HG02763 (cell line): ENCODE measurements at regions not wholly inside any gene's neighbourhood (a gene's known extent, or its start where the extent isn't known, plus 50 kb on each side); places are given as distances from the start of the nearest gene placed in this dataset.

ENCODE experiments used
- ATAC-seq: cut with Tn5 transposase; IDR thresholded peaks from one replicate; pipeline ENCODE4 v1.9.1; 2021; ENCODE audit warnings: mild to moderate bottlenecking, moderate library complexity; ENCODE audit not compliant: unreplicated experiment

DNA sequence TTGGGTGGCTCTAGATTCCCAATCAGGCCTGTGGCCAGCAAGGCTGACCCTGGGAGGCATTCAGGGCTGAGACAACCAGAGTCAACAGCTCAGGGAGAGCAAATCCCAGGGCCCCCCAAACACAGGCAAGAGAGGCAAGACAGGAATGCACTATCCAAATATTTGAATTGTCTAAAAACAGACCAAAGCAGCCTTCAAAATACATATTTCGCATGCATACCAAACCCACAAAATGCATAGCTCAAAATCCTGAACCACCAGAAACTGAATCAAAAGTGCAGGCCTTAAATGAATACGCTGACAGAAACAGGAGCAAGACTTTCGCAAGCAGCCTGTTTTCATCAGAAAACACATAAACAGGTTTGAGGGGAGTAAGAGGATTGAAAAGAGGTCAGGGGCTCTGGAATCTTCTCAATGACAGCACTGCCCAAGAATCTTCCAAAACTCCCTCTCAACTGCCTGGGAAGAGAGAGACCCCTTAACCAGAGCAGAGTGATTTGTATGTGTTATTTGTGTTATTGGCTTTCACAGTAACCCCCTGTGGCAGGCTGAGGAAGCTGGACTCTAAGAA, 213.6 kb upstream of the CDH5 start:
- no peak for ATAC-seq

DNA sequence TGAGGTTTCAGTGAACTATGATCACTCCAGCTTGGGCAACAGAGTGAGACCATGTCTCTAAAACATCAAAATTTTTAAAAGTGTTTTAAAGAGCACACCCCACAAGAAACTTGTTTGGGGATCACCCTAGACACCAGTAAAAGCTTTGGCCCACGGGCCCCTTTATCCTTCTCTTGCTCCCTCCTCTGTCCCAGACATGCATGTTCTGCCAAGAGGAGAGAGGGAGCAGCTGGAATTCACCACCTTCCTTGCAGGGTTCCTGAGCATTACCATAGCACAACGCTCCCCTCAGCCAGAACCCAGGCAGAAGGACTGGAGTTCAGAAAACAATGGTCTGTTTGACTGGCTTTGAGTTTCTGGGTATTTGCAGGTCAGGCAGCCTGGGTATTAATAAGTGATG, 214.3 kb upstream of the CDH5 start:
- ATAC-seq, result no peak

DNA sequence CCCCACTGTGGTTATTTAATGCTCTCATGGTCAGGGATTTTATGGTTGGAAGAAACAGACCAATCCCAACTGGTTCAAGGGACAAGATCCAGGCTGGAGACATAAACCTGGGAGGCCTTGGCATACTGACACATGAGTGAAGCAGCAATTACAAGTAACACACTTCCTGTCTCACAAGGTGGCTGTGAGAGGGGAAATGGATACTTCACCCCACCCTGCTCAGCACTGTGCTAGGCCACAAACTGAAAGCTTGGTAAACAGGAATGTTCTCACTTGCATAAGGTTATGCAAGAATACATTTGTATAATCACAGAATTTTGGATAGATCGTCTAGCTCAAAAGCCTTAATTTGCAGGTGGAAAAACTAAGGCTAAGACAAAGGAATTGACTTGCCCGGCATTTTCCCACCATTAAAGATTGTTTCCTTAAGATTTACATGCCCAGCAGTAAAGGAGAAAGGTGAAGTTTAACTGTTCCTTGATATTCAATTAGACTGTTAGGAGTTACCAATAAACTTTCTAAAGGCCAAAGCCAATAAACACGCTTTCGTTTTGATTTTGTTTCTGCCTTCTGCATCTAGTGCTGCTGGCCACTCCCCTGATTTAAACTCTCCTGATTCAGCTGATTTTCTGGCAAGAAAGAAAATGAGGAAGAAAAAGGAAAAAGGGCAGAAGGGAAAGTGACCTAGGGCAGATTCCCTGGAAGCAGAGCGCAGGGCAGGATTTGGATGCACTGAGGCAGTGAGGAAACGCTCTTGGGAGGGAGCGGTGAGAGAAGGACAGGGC, 215.6 kb upstream of the CDH5 start:
- no peak for ATAC-seq

DNA sequence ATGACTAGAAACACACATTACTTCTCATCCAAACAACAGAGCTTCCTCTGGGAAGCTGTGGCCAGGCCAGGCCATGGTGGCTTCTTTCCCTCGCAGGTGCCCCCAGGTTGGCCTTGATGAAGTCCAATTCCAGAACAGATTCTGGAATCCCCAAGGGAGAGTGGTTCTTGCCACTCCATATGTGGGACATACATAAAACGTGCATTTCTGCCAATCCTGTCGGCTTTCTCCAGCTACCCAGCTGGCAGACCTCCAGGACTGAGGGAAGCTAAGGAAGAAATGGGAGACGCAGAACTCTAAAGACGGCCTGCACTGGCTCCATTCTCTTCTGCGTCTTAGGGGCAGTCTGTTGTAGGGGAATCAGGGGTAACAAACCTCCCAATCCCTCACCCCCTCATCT, 219.2 kb upstream of the CDH5 start:
- ATAC-seq, result no peak

DNA sequence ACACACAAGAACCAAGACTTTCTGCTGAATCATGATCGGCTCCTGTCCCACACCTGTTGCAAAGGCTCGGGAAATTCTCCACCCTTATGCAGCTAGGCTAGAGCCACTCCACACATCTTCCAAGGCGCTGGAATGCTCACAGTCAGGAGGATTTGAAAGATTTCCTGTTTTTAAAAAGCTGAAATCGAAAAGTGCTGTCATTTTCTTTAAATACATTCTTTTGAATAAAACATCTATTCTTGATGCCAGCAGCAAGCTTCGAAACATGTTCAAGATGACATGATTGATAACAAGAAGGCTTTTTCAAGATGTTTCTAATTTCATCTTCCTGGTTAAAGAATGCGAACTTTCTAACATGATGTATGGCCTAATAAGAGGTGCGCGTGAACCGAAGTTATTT, 219.7 kb upstream of the CDH5 start:
- ATAC-seq, result no peak

DNA sequence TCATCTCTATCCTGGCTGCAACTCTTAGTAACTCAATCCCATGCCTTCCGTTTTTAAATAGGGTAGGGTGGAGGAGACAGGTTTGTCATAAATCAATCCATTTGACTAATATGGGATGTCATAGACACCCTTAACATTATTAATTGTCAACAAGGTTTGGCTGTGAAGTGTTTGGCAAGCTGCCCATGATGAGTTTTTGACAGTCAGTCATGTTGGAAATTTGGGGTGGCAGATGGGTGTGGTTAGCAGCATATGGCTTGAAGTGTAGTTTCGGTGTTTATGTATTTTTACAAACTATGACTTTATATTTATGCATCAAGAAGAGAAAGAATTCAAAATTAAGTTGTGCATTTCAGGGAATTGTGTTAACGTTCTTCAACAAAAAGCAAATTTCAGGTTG, 221.8 kb upstream of the CDH5 start:
- no peak for ATAC-seq

DNA sequence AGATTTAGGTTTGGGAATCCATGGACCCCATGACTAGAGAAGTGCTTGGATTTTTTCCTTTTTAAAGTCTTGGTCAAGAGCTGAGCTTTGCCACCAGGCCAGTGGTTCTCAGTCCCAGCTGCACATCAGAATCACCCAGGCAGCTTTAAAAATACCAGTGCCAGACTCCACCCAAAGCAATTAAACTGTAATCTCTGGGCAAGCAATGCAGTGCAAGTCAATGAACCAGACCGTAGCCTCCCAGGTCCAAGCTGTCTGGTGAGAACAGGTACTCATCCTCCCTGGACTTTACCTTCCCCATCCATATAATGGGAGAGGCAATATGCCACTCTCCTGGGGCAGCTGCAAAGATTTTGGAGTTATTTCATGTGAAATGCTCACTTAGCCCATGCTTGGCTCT, 223.1 kb upstream of the CDH5 start:
- ATAC-seq, result no peak

DNA sequence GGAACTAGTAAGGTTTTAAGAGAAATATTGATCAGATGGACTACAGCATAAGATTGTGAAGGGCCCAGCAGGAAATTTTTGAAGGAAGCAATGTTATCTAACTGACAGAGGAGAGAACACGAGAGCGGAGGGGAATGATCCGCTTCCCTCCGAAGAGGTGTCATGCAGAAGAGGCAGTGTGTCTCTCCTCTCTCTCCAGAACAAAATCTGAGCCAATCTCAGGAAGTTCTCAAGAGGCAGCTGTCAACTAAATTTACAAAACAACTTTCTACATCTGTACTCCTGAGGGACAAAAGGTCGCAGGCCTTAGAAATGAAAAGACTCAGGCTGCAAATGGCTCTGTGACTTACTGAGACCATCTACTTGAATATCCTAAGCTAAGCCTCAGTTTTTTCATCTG, 224.6 kb upstream of the CDH5 start:
- ATAC-seq, result no peak

DNA sequence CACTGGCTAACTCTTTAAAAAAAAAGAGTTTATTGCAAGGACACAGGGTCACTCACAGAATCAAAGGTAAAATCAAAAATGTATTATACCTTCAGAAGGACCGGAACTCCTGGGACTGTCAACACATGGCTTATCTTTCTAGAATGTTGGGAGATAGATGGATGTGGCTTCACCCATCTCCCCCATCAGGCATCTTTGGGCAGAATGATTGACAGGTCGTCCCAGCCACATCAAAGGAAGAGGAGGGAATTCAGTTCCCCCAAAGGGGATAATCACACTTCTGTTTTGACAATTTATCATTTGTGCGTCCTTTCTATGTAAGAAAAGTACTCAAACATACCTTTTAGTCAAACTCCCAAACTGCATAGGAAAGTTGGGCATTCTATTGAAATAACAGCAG, 228.6 kb upstream of the CDH5 start:
- no peak for ATAC-seq

DNA sequence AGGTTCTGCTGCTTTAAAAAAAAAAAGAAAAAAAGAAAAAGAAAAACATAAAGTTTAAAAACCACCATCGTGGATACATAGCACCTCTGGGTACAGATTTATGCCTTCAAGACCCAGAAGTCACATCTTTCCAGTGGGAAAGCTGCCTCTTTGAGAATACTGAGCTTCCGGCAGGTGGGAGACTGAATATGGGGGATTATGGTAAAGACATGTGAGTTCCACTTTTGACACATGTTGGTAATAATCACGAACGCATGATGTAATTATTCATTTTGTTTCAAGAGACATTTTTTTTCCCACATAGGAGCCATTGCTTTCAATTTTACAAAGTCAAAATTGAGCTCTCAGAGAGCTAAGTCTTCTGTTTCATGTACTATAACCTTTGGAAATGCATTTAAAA, 229.7 kb upstream of the CDH5 start:
- ATAC-seq, result no peak

DNA sequence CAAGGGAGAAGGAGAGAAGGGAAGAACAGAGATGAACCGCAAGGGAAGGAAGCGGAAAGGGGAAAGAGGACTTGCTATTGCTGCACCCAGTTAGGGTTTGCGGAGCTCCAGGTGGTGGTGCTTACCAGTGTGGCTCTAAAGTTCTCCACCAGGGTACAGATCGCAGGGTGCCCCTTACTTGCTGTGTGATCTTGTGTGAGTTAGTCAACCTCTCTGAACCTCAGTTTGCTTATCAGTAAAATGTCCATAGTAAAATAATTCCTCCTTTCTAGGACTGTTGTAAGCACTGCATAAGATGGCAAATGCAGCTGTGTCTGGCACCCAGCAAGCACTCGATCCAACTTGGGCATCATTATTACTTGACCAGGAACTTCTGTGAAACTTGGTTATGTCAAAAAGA, 230.7 kb upstream of the CDH5 start:
- no peak for ATAC-seq

DNA sequence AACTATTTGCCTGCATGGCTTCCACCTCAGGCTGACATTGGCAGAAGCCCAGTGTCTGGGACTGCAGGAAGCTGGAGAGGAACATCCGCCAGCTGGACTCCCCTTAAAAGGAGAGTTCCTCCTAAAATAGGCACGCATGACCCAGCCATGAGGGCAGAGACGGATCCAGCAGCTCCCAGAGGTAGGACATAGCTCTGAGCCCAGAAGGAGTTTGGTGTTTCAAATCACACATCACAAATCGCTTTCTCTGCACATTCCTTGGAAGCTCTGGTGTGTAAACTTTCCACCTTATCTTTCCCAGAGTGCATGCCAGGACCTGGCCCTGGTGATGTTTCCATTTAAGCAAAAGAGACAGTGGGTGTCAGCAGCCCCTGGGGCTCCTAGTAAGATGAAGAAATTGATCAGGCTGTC, 231.1 kb upstream of the CDH5 start:
- ATAC-seq, result no peak

DNA sequence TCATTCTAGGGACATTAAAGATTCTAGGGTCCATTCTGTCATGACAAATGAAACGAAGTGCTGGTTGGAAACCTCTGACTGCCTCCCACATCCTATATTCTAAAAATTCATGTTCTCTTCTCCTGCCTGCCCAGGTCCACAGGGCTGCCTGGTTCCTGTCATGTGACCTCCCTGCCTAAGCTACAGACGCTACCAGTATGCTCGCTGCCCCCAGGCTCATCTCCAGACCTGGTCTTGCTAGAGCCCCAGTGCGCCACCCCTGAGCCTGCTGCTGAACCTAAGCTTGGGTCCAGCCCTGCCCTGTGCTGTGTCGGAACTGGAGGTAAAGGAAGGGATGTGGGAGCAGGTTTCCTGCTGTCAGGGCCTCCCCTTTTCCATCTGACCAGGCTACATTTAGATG, 231.6 kb upstream of the CDH5 start:
- ATAC-seq, result no peak

DNA sequence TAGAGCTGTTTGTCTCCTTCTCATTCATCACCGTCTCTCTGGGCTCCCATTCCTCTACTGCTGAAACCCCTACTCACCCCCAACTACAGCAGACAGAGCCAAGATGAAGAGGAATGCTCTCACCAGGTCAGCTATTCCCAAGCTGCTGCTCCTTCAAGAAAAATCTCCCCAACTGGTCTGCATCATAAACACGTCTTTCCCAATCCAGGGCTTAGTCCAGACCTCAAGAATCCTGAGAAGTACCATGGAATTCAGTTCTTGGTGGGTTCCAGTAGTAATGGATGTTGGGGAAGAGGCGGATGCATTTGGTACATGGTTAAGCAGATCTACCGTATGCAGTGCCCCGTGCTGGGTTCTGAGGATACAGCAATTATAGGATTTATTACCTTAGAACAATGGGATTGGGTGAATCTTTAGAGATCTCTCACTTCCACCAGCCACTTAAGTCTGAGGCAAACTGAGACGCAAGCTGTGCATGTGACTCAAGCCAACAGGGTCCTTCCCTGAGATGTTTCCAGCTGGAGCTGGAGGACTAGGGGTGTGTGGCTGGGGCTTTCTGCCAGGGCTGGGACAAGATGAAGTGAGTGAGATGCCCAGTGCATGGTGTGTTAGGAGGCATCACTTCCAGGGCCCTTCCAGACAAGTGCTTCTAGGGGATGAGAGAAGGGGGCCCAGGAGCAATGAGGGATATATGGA, 232.7 kb upstream of the CDH5 start:
- no peak for ATAC-seq

DNA sequence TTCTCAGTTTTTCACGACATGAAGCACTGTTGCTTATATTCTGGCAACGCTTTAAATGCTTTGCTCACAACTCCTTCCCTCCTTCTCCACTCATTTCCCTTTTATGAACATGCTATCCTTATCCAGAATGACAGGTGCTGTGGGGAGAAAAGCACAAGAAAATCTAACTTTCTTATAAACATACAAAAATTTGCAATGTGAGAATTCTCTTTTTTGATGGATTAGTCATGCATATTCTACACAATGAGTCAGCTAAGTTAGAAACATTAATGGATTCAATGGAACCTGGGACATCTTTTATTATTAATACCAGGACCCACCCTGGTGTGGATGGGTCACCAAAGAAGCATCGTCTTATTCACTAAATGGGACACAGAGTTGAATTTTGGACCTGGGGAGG, 234.6 kb upstream of the CDH5 start:
- no peak for ATAC-seq

DNA sequence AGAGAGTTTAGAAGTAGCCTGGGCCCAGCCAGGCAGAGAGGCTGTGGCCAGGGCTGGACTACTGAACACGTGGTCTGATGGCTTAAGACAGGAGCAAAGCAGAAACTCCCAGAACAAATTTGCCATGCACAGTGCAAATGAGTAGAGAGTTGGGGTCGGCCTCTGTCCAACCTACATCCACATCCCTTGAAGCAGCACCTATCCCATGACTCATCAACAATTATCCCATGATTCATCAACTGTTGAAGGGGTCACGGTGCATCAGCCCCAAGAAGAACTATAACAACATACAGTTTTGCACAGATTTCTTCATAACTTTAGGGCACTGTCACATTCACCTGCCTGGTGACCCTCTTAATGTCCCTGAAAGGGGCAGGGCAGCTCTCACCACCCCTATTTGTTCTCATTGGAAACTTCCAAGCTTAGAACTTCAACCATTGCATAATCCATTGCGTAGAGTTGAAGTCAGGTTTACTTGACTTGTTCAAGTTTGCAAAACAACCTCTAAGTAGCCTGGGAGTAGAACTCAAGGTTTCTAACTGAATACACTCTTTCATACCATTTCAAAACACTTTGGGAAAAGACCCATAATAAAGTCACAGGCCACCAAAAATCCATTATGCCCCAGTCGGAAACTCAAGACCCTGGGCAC, 235.2 kb upstream of the CDH5 start:
- ATAC-seq, result no peak

DNA sequence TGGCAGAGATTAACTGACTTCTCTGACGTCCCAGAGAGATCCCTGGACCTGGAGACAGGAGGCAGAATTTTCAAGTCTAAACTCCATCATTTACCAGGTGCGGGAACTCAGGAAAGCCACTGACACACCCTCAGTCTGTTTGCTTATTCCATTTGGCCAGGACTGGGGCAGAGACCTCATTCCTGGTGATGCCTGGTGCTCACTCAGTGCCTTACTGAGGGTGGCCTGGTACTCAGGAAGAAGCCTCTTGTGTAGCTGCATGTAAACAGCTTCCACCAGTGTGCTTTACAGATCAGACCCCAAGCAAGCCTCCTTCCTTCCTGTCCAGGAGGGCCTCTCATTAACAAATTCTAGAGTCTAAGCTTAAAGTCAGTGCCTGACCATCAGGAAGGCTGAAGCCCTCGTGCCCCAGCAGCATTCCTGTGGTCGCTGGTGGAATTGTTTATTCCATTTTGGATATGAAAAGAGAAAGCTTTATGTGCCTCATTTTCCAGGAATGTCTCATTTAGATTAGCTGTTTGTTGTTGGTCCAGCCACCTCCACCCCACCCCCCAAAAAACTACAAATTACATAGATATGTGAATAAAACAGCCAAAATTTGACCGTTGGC, 236.1 kb upstream of the CDH5 start:
- no peak for ATAC-seq

DNA sequence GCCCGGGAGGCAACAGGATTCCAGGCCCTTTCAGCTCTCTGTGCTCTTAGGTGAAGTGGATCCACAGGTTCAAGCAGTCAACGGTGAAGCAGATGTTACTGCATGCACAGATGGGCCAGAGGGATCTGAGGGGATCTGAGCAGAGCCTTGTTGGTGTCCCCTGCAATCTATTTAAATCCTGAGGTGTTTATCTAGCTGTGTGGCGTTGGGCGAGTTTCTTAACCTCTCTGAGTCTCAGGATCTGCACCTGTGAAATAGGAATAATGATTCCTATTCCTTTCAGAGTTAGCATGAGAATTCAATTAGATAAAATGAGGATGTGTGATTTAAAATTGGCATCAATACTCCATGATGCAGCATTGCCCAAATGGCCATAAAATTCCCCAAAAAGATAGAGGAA, 237.3 kb upstream of the CDH5 start:
- ATAC-seq, result no peak

DNA sequence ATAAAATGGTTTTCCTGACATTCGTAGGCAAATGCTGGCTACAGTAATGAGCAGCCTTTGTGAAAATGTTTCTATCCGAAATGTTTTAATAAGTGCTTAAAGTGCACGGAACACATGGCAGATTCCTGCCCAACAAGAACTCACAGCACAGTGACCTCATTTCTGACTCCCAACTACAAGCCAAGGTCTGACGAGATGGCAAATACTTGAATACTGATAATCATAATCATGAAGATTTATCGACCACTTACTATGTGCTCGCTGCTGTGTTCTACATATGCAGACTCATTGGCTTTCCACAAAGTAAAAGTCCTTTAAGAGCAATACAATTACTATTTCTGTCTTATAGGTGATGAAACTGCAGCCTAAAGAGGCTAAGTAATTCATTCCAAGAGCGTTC, 238.1 kb upstream of the CDH5 start:
- no peak for ATAC-seq

DNA sequence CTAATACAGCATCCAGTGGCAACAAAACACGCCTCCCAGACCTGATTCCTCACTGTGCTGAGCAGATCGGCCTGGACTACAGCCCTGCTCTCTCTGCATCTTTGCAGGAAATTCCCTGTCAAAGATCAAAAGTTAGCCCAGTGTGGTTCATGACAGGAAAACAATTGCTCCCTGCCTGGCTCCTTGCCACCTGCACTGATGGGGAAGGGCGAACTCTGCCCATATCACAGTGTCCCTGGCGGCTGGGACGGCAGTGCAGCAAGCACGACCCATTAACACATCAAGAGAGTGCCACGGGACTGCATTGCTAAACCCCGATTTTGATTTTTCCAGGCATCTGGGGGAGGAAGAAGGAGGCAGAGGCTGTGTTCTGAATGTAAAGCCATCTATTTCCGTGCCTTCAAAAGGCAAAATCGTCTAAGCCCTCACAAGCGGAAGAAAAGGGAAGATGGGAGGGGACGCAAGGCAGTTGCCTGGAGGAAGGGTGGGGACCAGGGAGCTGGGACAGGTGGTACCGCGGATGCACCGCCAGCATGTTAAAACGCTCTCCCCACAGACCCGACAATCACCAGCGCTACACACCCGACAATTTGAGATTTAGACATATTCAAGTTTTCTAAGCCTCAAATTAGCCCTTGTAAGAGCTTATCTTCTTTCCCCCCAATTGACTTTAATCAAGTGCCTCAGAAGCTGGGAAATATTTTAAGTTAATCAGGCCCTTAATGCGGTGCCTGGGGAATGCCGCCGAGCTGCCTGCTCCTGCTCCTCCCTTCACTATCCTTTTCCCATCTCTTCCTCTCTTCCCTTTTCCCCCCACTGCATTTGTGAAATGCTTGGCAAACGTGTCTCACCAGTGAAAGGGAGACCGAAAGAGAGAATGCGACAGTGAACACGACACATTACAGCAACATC, 238.8 kb upstream of the CDH5 start:
- no peak for ATAC-seq
